Tibial nerve (tissue), 4 donors: ENCODE measurements at regions not wholly inside any gene's neighbourhood (a gene's known extent, or its start where the extent isn't known, plus 50 kb on each side); places are given as distances from the start of the nearest gene placed in this dataset.
"Not testable (repeated sequence)": the region's sequence is repeated elsewhere in the genome, so short reads cannot be mapped to it uniquely, and the experiment has no call there.

ENCODE experiments used
- DNase-seq, 2 donors: peaks; one replicate each; pipeline ENCODE4 v3.0.0-alpha.2; 2019; ENCODE audit warnings: low spot score in 2 of 2
- H3K27ac ChIP-seq, 4 donors: fragments of 200-600 bp; sonication (generic) in 3 of 4; one replicate each; pipeline ENCODE4 v1.5.1; 2017 to 2019; ENCODE audit warnings: mild to moderate bottlenecking in 1 of 4
- H3K27me3 ChIP-seq, 2 donors: fragments of 200-600 bp; sonication (generic) in 1 of 2; one replicate each; pipeline versions ENCODE4 v1.5.1 to v1.6.0; 2017 to 2019
- H3K36me3 ChIP-seq, 3 donors: fragments of 200-600 bp; sonication (generic); one replicate each; pipeline ENCODE4 v1.5.1; 2018 to 2019
- H3K4me1 ChIP-seq, 4 donors: fragments of 200-600 bp; sonication (generic) in 3 of 4; one replicate each; pipeline ENCODE4 v1.5.1; 2017 to 2019
- H3K4me3 ChIP-seq, 4 donors: fragments of 200-600 bp; sonication (generic) in 3 of 4; one replicate each; pipeline ENCODE4 v1.5.1; 2017 to 2019; ENCODE audit warnings: mild to moderate bottlenecking in 1 of 4, moderate library complexity in 1 of 4
- H3K9me3 ChIP-seq, 4 donors: fragments of 200-600 bp; sonication (generic) in 3 of 4; one replicate each; pipeline ENCODE4 v1.5.1; 2017 to 2019
- CTCF ChIP-seq, 5 experiments: fragments of 200-600 bp in 3 of 5; fragments of 450-650 bp in 2 of 5; sonication (generic) in 3 of 5; IDR thresholded peaks; one replicate each; pipeline ENCODE4 v1.5.1; 2016 to 2019; ENCODE audit warnings: antibody characterized with exemption in 5 of 5, mild to moderate bottlenecking in 3 of 5, moderate library complexity in 2 of 5
- EP300 ChIP-seq, 2 donors: sonication (generic); formaldehyde crosslinking; IDR thresholded peaks; one replicate each; pipeline ENCODE4 v1.6.1; 2017; ENCODE audit warnings: antibody characterized with exemption in 2 of 2, mild to moderate bottlenecking in 1 of 2
- POLR2A ChIP-seq, 2 donors: fragments of 450-650 bp; IDR thresholded peaks; one replicate each; pipeline ENCODE4 v1.6.1; 2017; ENCODE audit warnings: antibody characterized with exemption in 2 of 2, mild to moderate bottlenecking in 2 of 2, moderate library complexity in 2 of 2
- WGBS, 2 donors: methylation state at CpG; one replicate each; pipeline ENCODE4 v1.1.5; 2018; 5-methylcytosine and 5-hydroxymethylcytosine counted together

- no peaks in the 10 kb centered on the region for H3K9me3 ChIP-seq
- H3K27me3 ChIP-seq, result no peaks in the 10 kb centered on the region
- no peak for DNase-seq
- H3K27ac ChIP-seq, result no peak overlapping the region
- WGBS, 2 donors, result 90 to 92% methylated on average over 4 of the region's 4 CpGs
- H3K4me1 ChIP-seq, result no peaks in the 10 kb centered on the region
- TF ChIP-seq CTCF (IDR thresholded peaks at IDR 0.05) (no peak), POLR2A (IDR thresholded peaks at IDR 0.05) (no peak), EP300 (IDR thresholded peaks at IDR 0.05) (no peak)
- H3K36me3 ChIP-seq, result no peaks in the 10 kb centered on the region
- H3K4me3 ChIP-seq, result no peak overlapping the region
Observed at GRCh38 chr21:27545754-27546349, 579.0 kb upstream of the ADAMTS5 start.

- H3K4me1 ChIP-seq, H3K27me3 ChIP-seq, H3K27ac ChIP-seq, DNase-seq, H3K4me3 ChIP-seq, H3K36me3 ChIP-seq, H3K9me3 ChIP-seq: not testable (repeated sequence)
- 55 to 59% methylated on average over 1 of the region's 1 CpG for WGBS, 2 donors
Observed at GRCh38 chr21:27542126-27542525, 575.2 kb upstream of the ADAMTS5 start.

- H3K4me3 ChIP-seq, result no peak overlapping the region
- H3K36me3 ChIP-seq, result no peaks in the 10 kb centered on the region
- no peak for DNase-seq
- H3K9me3 ChIP-seq, result no peaks in the 10 kb centered on the region
- WGBS, 2 donors, result 91 to 92% methylated on average over 3 of the region's 3 CpGs
- no peaks in the 10 kb centered on the region for H3K4me1 ChIP-seq
- H3K27ac ChIP-seq, result no peak overlapping the region
- no peaks in the 10 kb centered on the region for H3K27me3 ChIP-seq
- TF ChIP-seq CTCF (IDR thresholded peaks at IDR 0.05) (no peak), POLR2A (IDR thresholded peaks at IDR 0.05) (no peak), EP300 (IDR thresholded peaks at IDR 0.05) (no peak)
Observed at GRCh38 chr21:27536319-27536718, 569.4 kb upstream of the ADAMTS5 start.

GRCh38 chr21:27535188-27535587 is 568.3 kb upstream of the ADAMTS5 start:
- Histone ChIP-seq H3K36me3 (no peaks in the 10 kb centered on the region), H3K9me3 (no peaks in the 10 kb centered on the region), H3K4me1 (no peaks in the 10 kb centered on the region), H3K4me3 (no peak overlapping the region), H3K27ac (no peak overlapping the region), H3K27me3 (no peaks in the 10 kb centered on the region)
- TF ChIP-seq EP300 (IDR thresholded peaks at IDR 0.05), result no peak
- no peak for TF ChIP-seq CTCF (IDR thresholded peaks at IDR 0.05)
- TF ChIP-seq POLR2A (IDR thresholded peaks at IDR 0.05), result no peak
- 95 to 96% methylated on average over 4 of the region's 4 CpGs for WGBS, 2 donors
- DNase-seq, result no peak

GRCh38 chr21:27534206-27534605 is 567.3 kb upstream of the ADAMTS5 start:
- no peak for DNase-seq
- H3K4me3 ChIP-seq, result no peak overlapping the region
- H3K27me3 ChIP-seq, result no peaks in the 10 kb centered on the region
- no peak for TF ChIP-seq EP300 (IDR thresholded peaks at IDR 0.05)
- TF ChIP-seq POLR2A (IDR thresholded peaks at IDR 0.05), result no peak
- TF ChIP-seq CTCF (IDR thresholded peaks at IDR 0.05), result no peak
- 56 to 60% methylated on average over 2 of the region's 2 CpGs for WGBS, 2 donors
- H3K27ac ChIP-seq, result no peak overlapping the region
- no peaks in the 10 kb centered on the region for H3K36me3 ChIP-seq
- H3K4me1 ChIP-seq, result no peaks in the 10 kb centered on the region
- H3K9me3 ChIP-seq, result no peaks in the 10 kb centered on the region

GRCh38 chr21:27532076-27532475 is 565.2 kb upstream of the ADAMTS5 start:
- WGBS, 2 donors, result 68 to 72% methylated on average over 6 of the region's 6 CpGs

More at GRCh38 chr21:27532076-27532475, 565.2 kb upstream of the ADAMTS5 start:
- TF ChIP-seq CTCF (IDR thresholded peaks at IDR 0.05) (no peak), EP300 (IDR thresholded peaks at IDR 0.05) (no peak), POLR2A (IDR thresholded peaks at IDR 0.05) (no peak)
- Histone ChIP-seq H3K9me3 (no peaks in the 10 kb centered on the region), H3K36me3 (no peaks in the 10 kb centered on the region), H3K27ac (no peak overlapping the region), H3K4me1 (no peaks in the 10 kb centered on the region), H3K27me3 (no peaks in the 10 kb centered on the region), H3K4me3 (no peak overlapping the region)
- no peak for DNase-seq
